ENCODE measurements at regions not wholly inside any gene's neighbourhood (a gene's known extent, or its start where the extent isn't known, plus 50 kb on each side); places are given as distances from the start of the nearest gene placed in this dataset.

DNA sequence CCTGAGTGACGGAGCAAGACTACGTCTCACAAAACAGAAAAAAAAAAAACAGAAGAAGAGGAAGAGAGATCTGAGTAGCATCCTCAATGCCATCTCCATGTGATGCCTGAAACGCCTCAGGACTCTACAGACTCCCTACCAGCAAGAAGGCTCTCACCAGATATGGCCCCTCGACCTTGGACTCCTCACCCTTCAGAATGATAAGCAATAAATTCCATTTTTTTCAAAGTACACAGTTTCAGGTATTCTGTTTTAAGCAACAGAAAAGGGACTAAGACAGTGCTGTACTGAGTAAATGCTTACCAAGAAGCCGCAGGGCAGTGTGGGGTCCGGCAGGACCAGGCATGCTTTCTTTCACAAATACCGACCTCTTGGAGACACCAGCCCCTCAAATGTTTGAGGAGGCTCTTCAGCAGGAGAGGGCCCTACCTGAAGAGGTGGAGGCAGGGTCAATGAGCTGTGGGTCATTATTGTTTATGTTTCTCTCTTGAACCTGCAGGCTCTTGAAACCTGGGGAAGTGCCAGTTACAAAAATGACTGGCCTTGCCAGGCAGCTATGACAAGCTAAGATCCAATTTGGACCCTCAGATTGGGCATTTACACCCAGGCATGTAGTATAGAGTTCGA lies 204.1 kb upstream of the LYZL1 start:
- TF ChIP-seq SIN3A (IDR thresholded peaks at IDR 0.05; ENCODE audit: borderline replicate concordance, insufficient read depth, low read depth, low read length) (no peak), TCF7L2 (IDR thresholded peaks at IDR 0.05; ENCODE audit: low read depth, low read length) (no peak)
- TF ChIP-seq, protein P1, sequence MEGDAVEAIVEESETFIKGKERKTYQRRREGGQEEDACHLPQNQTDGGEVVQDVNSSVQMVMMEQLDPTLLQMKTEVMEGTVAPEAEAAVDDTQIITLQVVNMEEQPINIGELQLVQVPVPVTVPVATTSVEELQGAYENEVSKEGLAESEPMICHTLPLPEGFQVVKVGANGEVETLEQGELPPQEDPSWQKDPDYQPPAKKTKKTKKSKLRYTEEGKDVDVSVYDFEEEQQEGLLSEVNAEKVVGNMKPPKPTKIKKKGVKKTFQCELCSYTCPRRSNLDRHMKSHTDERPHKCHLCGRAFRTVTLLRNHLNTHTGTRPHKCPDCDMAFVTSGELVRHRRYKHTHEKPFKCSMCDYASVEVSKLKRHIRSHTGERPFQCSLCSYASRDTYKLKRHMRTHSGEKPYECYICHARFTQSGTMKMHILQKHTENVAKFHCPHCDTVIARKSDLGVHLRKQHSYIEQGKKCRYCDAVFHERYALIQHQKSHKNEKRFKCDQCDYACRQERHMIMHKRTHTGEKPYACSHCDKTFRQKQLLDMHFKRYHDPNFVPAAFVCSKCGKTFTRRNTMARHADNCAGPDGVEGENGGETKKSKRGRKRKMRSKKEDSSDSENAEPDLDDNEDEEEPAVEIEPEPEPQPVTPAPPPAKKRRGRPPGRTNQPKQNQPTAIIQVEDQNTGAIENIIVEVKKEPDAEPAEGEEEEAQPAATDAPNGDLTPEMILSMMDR (IDR thresholded peaks at IDR 0.05), result no peak
- TF ChIP-seq, protein P2, sequence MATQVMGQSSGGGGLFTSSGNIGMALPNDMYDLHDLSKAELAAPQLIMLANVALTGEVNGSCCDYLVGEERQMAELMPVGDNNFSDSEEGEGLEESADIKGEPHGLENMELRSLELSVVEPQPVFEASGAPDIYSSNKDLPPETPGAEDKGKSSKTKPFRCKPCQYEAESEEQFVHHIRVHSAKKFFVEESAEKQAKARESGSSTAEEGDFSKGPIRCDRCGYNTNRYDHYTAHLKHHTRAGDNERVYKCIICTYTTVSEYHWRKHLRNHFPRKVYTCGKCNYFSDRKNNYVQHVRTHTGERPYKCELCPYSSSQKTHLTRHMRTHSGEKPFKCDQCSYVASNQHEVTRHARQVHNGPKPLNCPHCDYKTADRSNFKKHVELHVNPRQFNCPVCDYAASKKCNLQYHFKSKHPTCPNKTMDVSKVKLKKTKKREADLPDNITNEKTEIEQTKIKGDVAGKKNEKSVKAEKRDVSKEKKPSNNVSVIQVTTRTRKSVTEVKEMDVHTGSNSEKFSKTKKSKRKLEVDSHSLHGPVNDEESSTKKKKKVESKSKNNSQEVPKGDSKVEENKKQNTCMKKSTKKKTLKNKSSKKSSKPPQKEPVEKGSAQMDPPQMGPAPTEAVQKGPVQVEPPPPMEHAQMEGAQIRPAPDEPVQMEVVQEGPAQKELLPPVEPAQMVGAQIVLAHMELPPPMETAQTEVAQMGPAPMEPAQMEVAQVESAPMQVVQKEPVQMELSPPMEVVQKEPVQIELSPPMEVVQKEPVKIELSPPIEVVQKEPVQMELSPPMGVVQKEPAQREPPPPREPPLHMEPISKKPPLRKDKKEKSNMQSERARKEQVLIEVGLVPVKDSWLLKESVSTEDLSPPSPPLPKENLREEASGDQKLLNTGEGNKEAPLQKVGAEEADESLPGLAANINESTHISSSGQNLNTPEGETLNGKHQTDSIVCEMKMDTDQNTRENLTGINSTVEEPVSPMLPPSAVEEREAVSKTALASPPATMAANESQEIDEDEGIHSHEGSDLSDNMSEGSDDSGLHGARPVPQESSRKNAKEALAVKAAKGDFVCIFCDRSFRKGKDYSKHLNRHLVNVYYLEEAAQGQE (IDR thresholded peaks at IDR 0.05; ENCODE audit: insufficient read depth in 1 of 2, low read depth in 2 of 2, low read length in 1 of 2), result no peak

All from Panc1 (cell line).